Activated CD4-positive, alpha-beta memory T cell treated with anti-CD3 and anti-CD28 coated beads for 36 hours (primary cell): ENCODE measurements at regions not wholly inside any gene's neighbourhood (a gene's known extent, or its start where the extent isn't known, plus 50 kb on each side); places are given as distances from the start of the nearest gene placed in this dataset.
"Not testable (repeated sequence)": the region's sequence is repeated elsewhere in the genome, so short reads cannot be mapped to it uniquely, and the experiment has no call there.

ENCODE experiments used
- CTCF ChIA-PET: fragments of 350-600 bp; sonication (Branson Sonifier 250); formaldehyde crosslinking; loops from one replicate; lab custom pipeline; 2021; ENCODE audit warnings: antibody characterized with exemption, inconsistent platforms; lab: Charles Lee
- POLR2A ChIA-PET: fragments of 350-600 bp; sonication (Branson Sonifier 250); formaldehyde crosslinking; loops from one replicate; lab custom pipeline; 2021; ENCODE audit warnings: antibody characterized with exemption; lab: Charles Lee
- DNase-seq: peaks from one replicate; pipeline ENCODE4 v3.0.0-alpha.2; 2020
- H3K27ac Mint-ChIP-seq: one replicate; pipeline ENCODE4 v1.8.0; 2021; ENCODE audit warnings: mixed read lengths
- H3K27me3 Mint-ChIP-seq: one replicate; pipeline ENCODE4 v1.8.0; 2021; ENCODE audit warnings: mixed read lengths
- H3K36me3 Mint-ChIP-seq: one replicate; pipeline ENCODE4 v1.8.0; 2021; ENCODE audit warnings: mixed read lengths
- H3K4me1 Mint-ChIP-seq: one replicate; pipeline ENCODE4 v1.8.0; 2021; ENCODE audit warnings: low read depth, mixed read lengths
- H3K4me3 Mint-ChIP-seq: one replicate; pipeline ENCODE4 v1.8.0; 2021; ENCODE audit warnings: mild to moderate bottlenecking, mixed read lengths
- H3K9me3 Mint-ChIP-seq: one replicate; pipeline ENCODE4 v1.8.0; 2021; ENCODE audit warnings: mixed read lengths
- intact Hi-C: fragments of 100-400 bp; cut with micrococcal nuclease; formaldehyde crosslinking; loops from one replicate; pipeline ENCODE4 v1.15.1; 2023

GRCh38 chr17:27365329-27365945, 71.5 kb downstream of the WSB1 start:
- H3K27me3 Mint-ChIP-seq, intact Hi-C loops, H3K9me3 Mint-ChIP-seq, POLR2A ChIA-PET, H3K4me3 Mint-ChIP-seq, H3K36me3 Mint-ChIP-seq, H3K4me1 Mint-ChIP-seq, CTCF ChIA-PET, H3K27ac Mint-ChIP-seq, DNase-seq: not testable (repeated sequence)

GRCh38 chr17:27366437-27366836, 72.5 kb downstream of the WSB1 start:
- Mint-ChIP-seq H3K36me3 (peaks cover 4% of the 10 kb centered on the region), H3K9me3 (peaks cover 8% of the 10 kb centered on the region), H3K27ac (no peak overlapping the region), H3K27me3 (peaks cover 2% of the 10 kb centered on the region), H3K4me1 (no peaks in the 10 kb centered on the region), H3K4me3 (no peak overlapping the region)
- intact Hi-C loops, result no loop called here
- DNase-seq, result no peak
- ChIA-PET CTCF (interaction anchor here (0.9 kb wide), 1 partner anchor 14 kb away, joined by 5 read pairs; no protein-coding TSS in a partner anchor), POLR2A (no interaction called here)

- Mint-ChIP-seq H3K27ac (no peak overlapping the region), H3K9me3 (peaks cover 13% of the 10 kb centered on the region), H3K4me3 (no peak overlapping the region), H3K4me1 (no peaks in the 10 kb centered on the region), H3K36me3 (peaks cover 4% of the 10 kb centered on the region), H3K27me3 (no peaks in the 10 kb centered on the region)
- POLR2A ChIA-PET, result no interaction called here
- CTCF ChIA-PET, result interaction anchor here (0.5 to 0.9 kb wide), 2 partner anchors 13 to 129 kb away, joined by 3 to 5 read pairs; no protein-coding TSS in a partner anchor
- intact Hi-C loops, result no loop called here
- no peak for DNase-seq
Measured at GRCh38 chr17:27367121-27367981, 73.4 kb downstream of the WSB1 start.

- Mint-ChIP-seq H3K9me3 (peaks cover 17% of the 10 kb centered on the region), H3K27me3 (peaks cover under 1% of the 10 kb centered on the region), H3K27ac (no peak overlapping the region), H3K4me1 (no peaks in the 10 kb centered on the region), H3K36me3 (peaks cover 8% of the 10 kb centered on the region), H3K4me3 (no peak overlapping the region)
- CTCF ChIA-PET, result no interaction called here
- POLR2A ChIA-PET, result no interaction called here
- intact Hi-C loops, result no loop called here
- no peak for DNase-seq
Measured at GRCh38 chr17:27368151-27368795, 74.4 kb downstream of the WSB1 start.

- ChIA-PET POLR2A (no interaction called here), CTCF (interaction anchor here (0.9 kb wide), 1 partner anchor 11 kb away, joined by 6 read pairs; no protein-coding TSS in a partner anchor)
- intact Hi-C loops, result no loop called here
- peaks cover 11% of the 10 kb centered on the region for H3K36me3 Mint-ChIP-seq
- peaks cover 4% of the 10 kb centered on the region for H3K27me3 Mint-ChIP-seq
- no peak overlapping the region for H3K4me3 Mint-ChIP-seq
- H3K4me1 Mint-ChIP-seq, result no peaks in the 10 kb centered on the region
- peaks cover 24% of the 10 kb centered on the region for H3K9me3 Mint-ChIP-seq
- H3K27ac Mint-ChIP-seq, result no peak overlapping the region
- DNase-seq, result no peak
Measured at GRCh38 chr17:27368980-27369379, 75.1 kb downstream of the WSB1 start.

- no peaks in the 10 kb centered on the region for H3K4me1 Mint-ChIP-seq
- intact Hi-C loops, result no loop called here
- H3K27ac Mint-ChIP-seq, result no peak overlapping the region
- peaks cover 8% of the 10 kb centered on the region for H3K27me3 Mint-ChIP-seq
- DNase-seq, result no peak
- no peak overlapping the region for H3K4me3 Mint-ChIP-seq
- POLR2A ChIA-PET, result no interaction called here
- peaks cover 30% of the 10 kb centered on the region for H3K9me3 Mint-ChIP-seq
- peaks cover 12% of the 10 kb centered on the region for H3K36me3 Mint-ChIP-seq
- CTCF ChIA-PET, result no interaction called here
Measured at GRCh38 chr17:27370776-27371175, 76.9 kb downstream of the WSB1 start.

- DNase-seq, H3K27ac Mint-ChIP-seq, intact Hi-C loops, POLR2A ChIA-PET, H3K4me3 Mint-ChIP-seq, H3K4me1 Mint-ChIP-seq: not testable (repeated sequence)
- Mint-ChIP-seq H3K27me3 (peaks cover 14% of the 10 kb centered on the region), H3K36me3 (peaks cover 13% of the 10 kb centered on the region), H3K9me3 (peaks cover 35% of the 10 kb centered on the region)
- CTCF ChIA-PET, result interaction anchor here (1.1 kb wide), 1 partner anchor 137 kb away, joined by 3 read pairs; no protein-coding TSS in a partner anchor
Measured at GRCh38 chr17:27373695-27374094, 79.8 kb downstream of the WSB1 start.

- no peak overlapping the region for H3K27ac Mint-ChIP-seq
- POLR2A ChIA-PET, result no interaction called here
- H3K4me1 Mint-ChIP-seq, result peaks cover 3% of the 10 kb centered on the region
- H3K9me3 Mint-ChIP-seq, result peaks cover 23% of the 10 kb centered on the region
- H3K4me3 Mint-ChIP-seq, result no peak overlapping the region
- H3K27me3 Mint-ChIP-seq, result peaks cover 21% of the 10 kb centered on the region
- peaks cover 9% of the 10 kb centered on the region for H3K36me3 Mint-ChIP-seq
- intact Hi-C loops, result no loop called here
- no peak for DNase-seq
- CTCF ChIA-PET, result interaction anchor here (0.5 to 1.8 kb wide), 6 partner anchors 133 to 275 kb away, joined by 3 to 5 read pairs (median 4); no protein-coding TSS in a partner anchor
Measured at GRCh38 chr17:27376637-27377547, 79.4 kb upstream of the KSR1 start.

GRCh38 chr17:27378482-27379175, 77.6 kb upstream of the KSR1 start:
- peaks cover 3% of the 10 kb centered on the region for H3K4me1 Mint-ChIP-seq
- POLR2A ChIA-PET, result no interaction called here
- H3K9me3 Mint-ChIP-seq, result peaks cover 14% of the 10 kb centered on the region
- CTCF ChIA-PET, result interaction anchor here (1.2 to 8.2 kb wide), 3 partner anchors 26 to 222 kb away, joined by 3 to 187 read pairs (median 55); no protein-coding TSS in a partner anchor
- peaks cover 17% of the 10 kb centered on the region for H3K27me3 Mint-ChIP-seq
- H3K36me3 Mint-ChIP-seq, result peaks cover 1% of the 10 kb centered on the region
- H3K27ac Mint-ChIP-seq, result no peak overlapping the region
- no peak overlapping the region for H3K4me3 Mint-ChIP-seq
- DNase-seq, result no peak
- intact Hi-C loops, result no loop called here

GRCh38 chr17:27379888-27380533, 76.2 kb upstream of the KSR1 start:
- intact Hi-C loops, result no loop called here
- H3K4me1 Mint-ChIP-seq, result peaks cover 3% of the 10 kb centered on the region
- CTCF ChIA-PET, result interaction anchor here (0.6 to 8.2 kb wide), 28 partner anchors 10 to 500 kb away, joined by 3 to 187 read pairs (median 4); no protein-coding TSS in a partner anchor

More at GRCh38 chr17:27379888-27380533, 76.2 kb upstream of the KSR1 start:
- H3K9me3 Mint-ChIP-seq, result peaks cover 4% of the 10 kb centered on the region
- no peak overlapping the region for H3K27ac Mint-ChIP-seq
- H3K4me3 Mint-ChIP-seq, result no peak overlapping the region
- POLR2A ChIA-PET, result no interaction called here
- peaks cover 1% of the 10 kb centered on the region for H3K36me3 Mint-ChIP-seq
- no peak for DNase-seq
- H3K27me3 Mint-ChIP-seq, result peaks cover 14% of the 10 kb centered on the region
